ENCODE measurements at regions not wholly inside any gene's neighbourhood (a gene's known extent, or its start where the extent isn't known, plus 50 kb on each side); places are given as distances from the start of the nearest gene placed in this dataset.

- TF ChIP-seq CTCF (conservative IDR thresholded peaks at IDR 0.05 in 1 of 2, IDR thresholded peaks at IDR 0.05 in 1 of 2; ENCODE audit: extremely low read depth in 1 of 2, insufficient read depth in 1 of 2, low read depth in 1 of 2, low read length in 2 of 2) (no peak), EZH2 (IDR thresholded peaks at IDR 0.05; ENCODE audit: borderline replicate concordance, low read length) (no peak)
Measured at GRCh38 chr20:12913781-12914443, 94.9 kb upstream of the SPTLC3 start.
